Body of pancreas (tissue), 4 donors: ENCODE measurements at regions not wholly inside any gene's neighbourhood (a gene's known extent, or its start where the extent isn't known, plus 50 kb on each side); places are given as distances from the start of the nearest gene placed in this dataset.

Experiments
- ATAC-seq: fragments of 150-250 bp; one replicate; pipeline ENCODE4 v1.9.1; 2016
- DNase-seq, 4 donors: peaks; one replicate each; pipeline ENCODE4 v3.0.0-alpha.2; 2019
- H3K27ac ChIP-seq, 4 donors: fragments of 200-600 bp; sonication (generic); 1 replicate in 3 of 4; 2 replicates in 1 of 4; pipeline versions ENCODE4 v1.5.1 to v1.6.1; 2016 to 2019; ENCODE audit warnings: mild to moderate bottlenecking in 1 of 4, mixed read lengths in 1 of 4, moderate library complexity in 1 of 4
- H3K27me3 ChIP-seq, 2 donors: fragments of 200-600 bp; sonication (generic); one replicate each; pipeline ENCODE4 v1.6.0; 2016; ENCODE audit warnings: mild to moderate bottlenecking in 1 of 2
- H3K36me3 ChIP-seq, 2 donors: fragments of 200-600 bp; sonication (generic); replicated peaks in 1 of 2; 2 replicates each; pipeline ENCODE4 v1.5.1; 2016; ENCODE audit warnings: low read depth in 2 of 2; ENCODE audit not compliant: insufficient read depth in 1 of 2
- H3K4me1 ChIP-seq: fragments of 200-600 bp; sonication (generic); one replicate; pipeline ENCODE4 v1.6.0; 2016
- H3K4me3 ChIP-seq, 2 donors: fragments of 200-600 bp; sonication (generic); 1 replicate in 1 of 2; 2 replicates in 1 of 2; pipeline ENCODE4 v1.5.1; 2016 to 2019
- H3K9me3 ChIP-seq, 3 donors: fragments of 200-600 bp; sonication (generic); 1 replicate in 2 of 3; 2 replicates in 1 of 3; pipeline ENCODE4 v1.5.1; 2016
- CTCF ChIP-seq, 7 experiments: fragments of 450-650 bp in 4 of 7; fragments of 200-600 bp in 3 of 7; sonication (generic) in 3 of 7; IDR thresholded peaks; one replicate each; pipeline ENCODE4 v1.5.1; 2016 to 2019; ENCODE audit warnings: antibody characterized with exemption in 7 of 7
- POLR2A ChIP-seq, 3 donors: fragments of 450-650 bp; IDR thresholded peaks; one replicate each; pipeline ENCODE4 v1.6.1; 2016; ENCODE audit warnings: antibody characterized with exemption in 3 of 3, mild to moderate bottlenecking in 2 of 3
- WGBS, 2 donors: methylation state at CpG; one replicate each; pipeline ENCODE4 v1.1.5; 2017; 5-methylcytosine and 5-hydroxymethylcytosine counted together
- intact Hi-C: fragments of 100-400 bp; cut with DNase I; formaldehyde crosslinking; loops from one replicate; pipeline ENCODE4 v1.15.1; 2023

DNA sequence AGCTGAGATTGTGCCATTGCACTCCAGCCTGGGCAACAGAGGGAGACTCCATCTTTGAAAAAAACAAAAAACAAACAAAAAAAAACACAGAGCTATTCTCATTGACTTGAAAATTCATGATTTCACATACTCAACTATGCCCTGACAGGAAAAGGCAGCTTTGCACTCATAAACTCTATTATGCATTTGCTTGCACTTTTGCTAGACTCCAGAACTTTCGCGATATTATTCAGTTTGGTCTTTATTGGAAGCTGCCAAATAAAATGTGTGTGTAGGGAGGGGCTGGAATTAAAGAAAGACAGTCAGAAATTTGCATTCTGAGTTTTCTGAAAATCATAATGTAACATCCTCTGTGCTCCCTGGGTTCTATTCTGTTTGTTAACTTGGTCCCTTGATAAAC is 635.1 kb upstream of the KLF12 start:
- no peak overlapping the region for H3K27ac ChIP-seq
- 76 to 82% methylated on average over 2 of the region's 2 CpGs for WGBS, 2 donors
- ATAC-seq = no peak
- intact Hi-C loops = no loop called here
- no peak for DNase-seq
- no peaks in the 10 kb centered on the region for H3K4me1 ChIP-seq
- no peaks in the 10 kb centered on the region for H3K36me3 ChIP-seq
- H3K4me3 ChIP-seq = no peak overlapping the region
- no peak for TF ChIP-seq POLR2A (IDR thresholded peaks at IDR 0.05)
- no peak for TF ChIP-seq CTCF (IDR thresholded peaks at IDR 0.05)
- H3K27me3 ChIP-seq = no peaks in the 10 kb centered on the region
- no peaks in the 10 kb centered on the region for H3K9me3 ChIP-seq

DNA sequence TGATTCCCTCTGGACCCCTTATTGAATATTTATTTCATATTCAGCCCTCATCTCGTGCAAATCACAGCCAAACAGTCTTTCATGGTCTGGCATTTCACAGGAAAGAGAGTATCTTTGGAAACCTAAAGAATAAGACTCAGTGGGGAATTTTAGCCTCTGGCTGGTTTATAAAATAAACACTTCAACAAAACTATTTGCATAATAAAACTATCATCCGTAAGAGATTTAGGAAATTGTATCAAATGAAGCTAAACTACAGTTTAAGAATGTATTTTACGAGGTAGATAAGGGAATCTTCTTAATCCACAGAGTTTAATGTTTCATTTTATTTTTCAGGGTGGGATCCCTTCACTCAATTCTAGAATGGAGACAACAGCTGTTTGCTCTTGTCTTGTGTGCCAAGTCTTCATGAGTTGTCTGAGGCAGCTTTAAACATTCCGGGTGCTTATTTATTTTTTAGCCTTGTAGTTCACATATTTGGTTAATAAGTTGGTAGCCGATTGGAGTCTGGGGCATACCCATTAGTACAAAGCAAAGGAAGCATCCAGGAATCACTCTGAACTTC is 634.4 kb upstream of the KLF12 start:
- no peak for ATAC-seq

DNA sequence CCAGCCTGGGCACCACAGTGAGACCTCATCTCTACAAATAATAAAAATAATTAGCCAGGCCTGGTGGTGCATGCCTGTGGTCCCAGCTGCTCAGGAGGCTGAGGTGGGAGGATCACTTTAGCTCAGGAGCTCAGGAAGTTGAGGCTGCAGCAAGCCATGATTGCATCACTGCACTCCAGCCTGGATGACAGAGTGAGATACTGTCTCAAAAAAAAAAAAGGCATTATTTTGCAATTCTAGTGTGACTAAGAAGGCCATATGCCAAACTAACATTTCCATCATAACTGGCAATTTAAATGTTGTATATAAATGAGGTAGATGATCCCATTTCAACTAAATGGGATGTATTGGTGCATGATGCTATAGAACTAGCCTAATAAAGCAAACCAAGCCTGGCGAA is 632.8 kb upstream of the KLF12 start:
- H3K36me3 ChIP-seq = no peaks in the 10 kb centered on the region
- intact Hi-C loops = no loop called here
- no peaks in the 10 kb centered on the region for H3K4me1 ChIP-seq
- DNase-seq (peak in 1 of 4 donors; percentile 3), ATAC-seq (no peak)
- no peak overlapping the region for H3K27ac ChIP-seq
- H3K9me3 ChIP-seq = no peaks in the 10 kb centered on the region
- H3K4me3 ChIP-seq = no peak overlapping the region
- no peaks in the 10 kb centered on the region for H3K27me3 ChIP-seq
- WGBS, 2 donors = 76 to 77% methylated on average over 1 of the region's 1 CpG
- TF ChIP-seq CTCF (IDR thresholded peaks at IDR 0.05) (no peak), POLR2A (IDR thresholded peaks at IDR 0.05) (no peak)

More for the DNA sequence above, 634.4 kb upstream of the KLF12 start:
- Histone ChIP-seq H3K27ac (no peak overlapping the region), H3K36me3 (no peaks in the 10 kb centered on the region), H3K27me3 (no peaks in the 10 kb centered on the region), H3K4me3 (no peak overlapping the region), H3K9me3 (no peaks in the 10 kb centered on the region), H3K4me1 (no peaks in the 10 kb centered on the region)
- 41% methylated on average over 5 of the region's 5 CpGs for WGBS, 2 donors
- TF ChIP-seq POLR2A (IDR thresholded peaks at IDR 0.05) (no peak), CTCF (IDR thresholded peaks at IDR 0.05) (no peak)
- DNase-seq = no peak
- intact Hi-C loops = no loop called here

DNA sequence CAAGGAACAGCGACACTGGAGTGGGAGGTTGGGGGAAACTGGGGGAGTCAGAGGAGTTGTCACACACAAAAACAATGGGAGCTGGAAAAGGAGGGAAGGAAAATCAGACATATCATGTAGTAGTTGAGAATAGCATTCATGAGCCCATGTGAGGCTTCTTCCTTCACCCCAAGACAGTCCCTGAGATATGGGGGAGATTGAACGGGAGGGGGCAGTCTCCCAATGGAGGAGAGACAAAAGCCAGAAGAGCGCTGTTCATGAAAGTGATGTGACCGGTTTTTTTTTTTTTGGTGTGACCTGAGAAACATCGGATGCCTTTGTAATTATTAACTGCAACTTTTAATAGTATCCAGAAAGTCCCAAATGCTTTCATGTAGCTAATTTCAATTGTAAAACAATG is 631.8 kb upstream of the KLF12 start:
- Histone ChIP-seq H3K4me1 (no peaks in the 10 kb centered on the region), H3K4me3 (no peak overlapping the region), H3K27me3 (no peaks in the 10 kb centered on the region), H3K9me3 (no peaks in the 10 kb centered on the region), H3K27ac (no peak overlapping the region), H3K36me3 (no peaks in the 10 kb centered on the region)
- no peak for TF ChIP-seq CTCF (IDR thresholded peaks at IDR 0.05)
- no peak for TF ChIP-seq POLR2A (IDR thresholded peaks at IDR 0.05)
- intact Hi-C loops = no loop called here
- 56 to 60% methylated on average over 5 of the region's 5 CpGs for WGBS, 2 donors
- DNase-seq (no peak), ATAC-seq (no peak)
